ENCODE measurements at regions not wholly inside any gene's neighbourhood (a gene's known extent, or its start where the extent isn't known, plus 50 kb on each side); places are given as distances from the start of the nearest gene placed in this dataset.

DNA sequence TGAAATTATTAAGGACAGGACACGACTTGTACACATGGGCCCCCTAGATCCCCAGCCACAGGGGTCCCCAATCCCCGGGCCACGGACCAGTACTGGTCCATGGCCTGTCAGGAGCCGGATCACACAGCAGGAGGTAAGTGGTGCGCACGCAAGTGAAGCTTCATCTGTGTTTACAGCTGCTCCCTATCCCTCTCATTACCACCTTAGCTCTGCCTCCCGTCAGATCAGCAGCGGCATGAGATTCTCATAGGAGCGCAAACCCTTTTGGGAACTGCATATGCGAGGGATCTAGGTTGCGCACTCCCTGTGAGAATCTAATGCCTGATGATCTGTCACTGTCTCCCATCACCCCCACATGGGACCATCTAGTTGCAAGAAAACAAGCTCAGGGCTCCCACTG lies 137.8 kb upstream of the ZFHX3 start:
- no peak for ATAC-seq
- BruUV-seq (replicated peaks): no TSS peak
- no peaks in the 10 kb centered on the region for H3K9me3 ChIP-seq (ENCODE audit: low read length)
- ChIA-PET CTCF (no interaction called here), POLR2A (ENCODE audit: unreplicated experiment) (no interaction called here)
- H3F3A ChIP-seq (ENCODE audit: low read length, unreplicated experiment): no peaks in the 10 kb centered on the region
- H3K4me1 ChIP-seq (ENCODE audit: insufficient read depth, low read length): no peaks in the 10 kb centered on the region
- no peak overlapping the region for H2AFZ ChIP-seq (ENCODE audit: low read length)
- H3K27me3 ChIP-seq (ENCODE audit: low read length): no peaks in the 10 kb centered on the region
- no peaks in the 10 kb centered on the region for H3K36me3 ChIP-seq (ENCODE audit: low read depth, low read length)
- no peaks in the 10 kb centered on the region for H3K79me2 ChIP-seq (ENCODE audit: low read length)
- no peak for DNase-seq
- intact Hi-C loops (cut with micrococcal nuclease): no loop called here
- no peaks in the 10 kb centered on the region for H3K9me2 ChIP-seq (replicated peaks; ENCODE audit: low read length)
- no peak overlapping the region for H3K9ac ChIP-seq (ENCODE audit: low read length)
- no peak overlapping the region for H3K27ac ChIP-seq (ENCODE audit: low read length)
- H3K4me3 ChIP-seq (ENCODE audit: low read length): no peak overlapping the region
- TF ChIP-seq EZH2phosphoT487 (IDR thresholded peaks at IDR 0.05; ENCODE audit: borderline replicate concordance, low read length) (no peak), EZH2 (IDR thresholded peaks at IDR 0.05; ENCODE audit: low read length, unreplicated experiment) (no peak)
- TF ChIP-seq, protein P1, sequence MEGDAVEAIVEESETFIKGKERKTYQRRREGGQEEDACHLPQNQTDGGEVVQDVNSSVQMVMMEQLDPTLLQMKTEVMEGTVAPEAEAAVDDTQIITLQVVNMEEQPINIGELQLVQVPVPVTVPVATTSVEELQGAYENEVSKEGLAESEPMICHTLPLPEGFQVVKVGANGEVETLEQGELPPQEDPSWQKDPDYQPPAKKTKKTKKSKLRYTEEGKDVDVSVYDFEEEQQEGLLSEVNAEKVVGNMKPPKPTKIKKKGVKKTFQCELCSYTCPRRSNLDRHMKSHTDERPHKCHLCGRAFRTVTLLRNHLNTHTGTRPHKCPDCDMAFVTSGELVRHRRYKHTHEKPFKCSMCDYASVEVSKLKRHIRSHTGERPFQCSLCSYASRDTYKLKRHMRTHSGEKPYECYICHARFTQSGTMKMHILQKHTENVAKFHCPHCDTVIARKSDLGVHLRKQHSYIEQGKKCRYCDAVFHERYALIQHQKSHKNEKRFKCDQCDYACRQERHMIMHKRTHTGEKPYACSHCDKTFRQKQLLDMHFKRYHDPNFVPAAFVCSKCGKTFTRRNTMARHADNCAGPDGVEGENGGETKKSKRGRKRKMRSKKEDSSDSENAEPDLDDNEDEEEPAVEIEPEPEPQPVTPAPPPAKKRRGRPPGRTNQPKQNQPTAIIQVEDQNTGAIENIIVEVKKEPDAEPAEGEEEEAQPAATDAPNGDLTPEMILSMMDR (conservative IDR thresholded peaks at IDR 0.05; ENCODE audit: low read depth, low read length): no peak
- H3K4me2 ChIP-seq (ENCODE audit: low read length): no peak overlapping the region
- no peaks in the 10 kb centered on the region for H4K20me1 ChIP-seq (ENCODE audit: low read length)

DNA sequence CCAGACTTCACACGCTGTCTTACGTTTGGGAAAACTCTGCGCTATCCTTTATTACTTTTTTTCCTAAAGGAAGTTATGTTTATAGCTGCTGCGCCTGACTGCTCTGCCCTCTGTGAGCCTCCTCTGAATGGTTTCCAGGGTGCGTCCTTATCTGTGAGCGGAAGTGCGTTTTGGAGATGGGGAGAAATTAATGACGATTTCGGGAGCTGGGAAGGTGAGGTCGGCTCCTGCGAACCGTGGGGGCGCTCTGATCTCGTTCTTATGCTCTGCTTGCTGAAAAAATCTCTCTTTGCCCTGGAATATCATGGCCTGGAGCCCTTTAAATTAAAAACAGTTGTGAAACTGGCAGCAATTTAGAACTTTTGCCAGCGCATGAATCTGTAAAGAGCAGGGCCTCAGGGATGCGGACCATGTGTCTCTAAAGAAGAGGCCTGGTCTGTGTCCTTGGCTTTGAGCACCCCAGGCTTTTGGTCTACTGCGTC lies 135.7 kb upstream of the ZFHX3 start:
- Histone ChIP-seq H3K27me3 (ENCODE audit: low read length) (no peaks in the 10 kb centered on the region), H3K36me3 (ENCODE audit: low read depth, low read length) (no peaks in the 10 kb centered on the region), H3K9ac (ENCODE audit: low read length) (no peak overlapping the region), H3K27ac (ENCODE audit: low read length) (no peak overlapping the region), H3K79me2 (ENCODE audit: low read length) (no peaks in the 10 kb centered on the region), H3K9me3 (ENCODE audit: low read length) (no peaks in the 10 kb centered on the region), H3K4me2 (ENCODE audit: low read length) (no peak overlapping the region), H3K4me1 (ENCODE audit: insufficient read depth, low read length) (no peaks in the 10 kb centered on the region), H3F3A (ENCODE audit: low read length, unreplicated experiment) (no peaks in the 10 kb centered on the region), H2AFZ (ENCODE audit: low read length) (no peak overlapping the region), H3K9me2 (replicated peaks; ENCODE audit: low read length) (no peaks in the 10 kb centered on the region), H4K20me1 (ENCODE audit: low read length) (no peaks in the 10 kb centered on the region), H3K4me3 (ENCODE audit: low read length) (no peak overlapping the region)
- ATAC-seq (no peak), DNase-seq (no peak)
- no TSS peak for BruUV-seq (replicated peaks)
- TF ChIP-seq, protein P1 (conservative IDR thresholded peaks at IDR 0.05; ENCODE audit: low read depth, low read length): no peak
- TF ChIP-seq EZH2phosphoT487 (IDR thresholded peaks at IDR 0.05; ENCODE audit: borderline replicate concordance, low read length) (no peak), EZH2 (IDR thresholded peaks at IDR 0.05; ENCODE audit: low read length, unreplicated experiment) (no peak)
- intact Hi-C loops (cut with micrococcal nuclease): no loop called here
- CTCF ChIA-PET: no interaction called here
- POLR2A ChIA-PET (ENCODE audit: unreplicated experiment): no interaction called here

DNA sequence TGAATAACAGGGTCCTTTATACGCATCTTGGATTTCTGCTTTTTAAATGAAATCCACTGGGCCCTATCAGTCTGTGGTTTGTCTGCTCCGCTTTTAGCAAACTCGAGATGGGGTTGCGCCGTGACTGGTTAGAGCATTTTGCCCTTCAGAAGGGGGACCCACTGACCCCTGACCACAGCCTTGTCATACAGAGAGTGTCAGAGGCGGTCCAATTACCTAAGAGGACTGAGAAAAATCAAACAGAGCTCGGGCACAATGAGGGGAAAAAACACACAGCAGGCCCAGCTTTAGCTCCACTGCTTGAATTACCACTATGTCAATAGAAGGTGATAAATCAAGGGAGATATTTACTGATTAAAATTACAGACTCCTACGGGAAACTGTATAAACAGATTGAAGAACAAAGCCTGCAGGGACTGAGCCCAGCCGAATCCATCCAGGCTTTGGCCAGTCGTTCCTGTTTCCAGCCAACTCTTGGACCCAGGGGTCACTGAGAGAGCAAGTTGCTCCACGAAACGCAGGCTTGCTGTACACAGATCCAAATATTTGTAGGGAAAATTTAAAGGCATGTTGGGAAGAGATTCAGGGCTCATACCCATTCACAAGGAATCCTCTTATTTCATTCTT lies 131.9 kb upstream of the ZFHX3 start:
- intact Hi-C loops (cut with micrococcal nuclease): no loop called here
- BruUV-seq (replicated peaks): no TSS peak
- no peak for DNase-seq
- CTCF ChIA-PET: no interaction called here
- Histone ChIP-seq H4K20me1 (ENCODE audit: low read length) (no peaks in the 10 kb centered on the region), H2AFZ (ENCODE audit: low read length) (no peak overlapping the region), H3K9ac (ENCODE audit: low read length) (no peak overlapping the region), H3K36me3 (ENCODE audit: low read depth, low read length) (no peaks in the 10 kb centered on the region), H3K4me1 (ENCODE audit: insufficient read depth, low read length) (no peaks in the 10 kb centered on the region), H3K4me2 (ENCODE audit: low read length) (no peak overlapping the region), H3K9me2 (replicated peaks; ENCODE audit: low read length) (no peaks in the 10 kb centered on the region), H3K27ac (ENCODE audit: low read length) (no peak overlapping the region), H3F3A (ENCODE audit: low read length, unreplicated experiment) (no peaks in the 10 kb centered on the region), H3K9me3 (ENCODE audit: low read length) (no peaks in the 10 kb centered on the region), H3K4me3 (ENCODE audit: low read length) (no peak overlapping the region), H3K79me2 (ENCODE audit: low read length) (no peaks in the 10 kb centered on the region), H3K27me3 (ENCODE audit: low read length) (no peaks in the 10 kb centered on the region)
- no peak for ATAC-seq
- POLR2A ChIA-PET (ENCODE audit: unreplicated experiment): no interaction called here
- TF ChIP-seq EZH2 (IDR thresholded peaks at IDR 0.05; ENCODE audit: low read length, unreplicated experiment) (no peak), EZH2phosphoT487 (IDR thresholded peaks at IDR 0.05; ENCODE audit: borderline replicate concordance, low read length) (no peak)
- TF ChIP-seq, protein P1 (conservative IDR thresholded peaks at IDR 0.05; ENCODE audit: low read depth, low read length): no peak

Data from PC-3 (cell line).